Left cardiac atrium (tissue), 4 donors: ENCODE measurements at regions not wholly inside any gene's neighbourhood (a gene's known extent, or its start where the extent isn't known, plus 50 kb on each side); places are given as distances from the start of the nearest gene placed in this dataset.
A peak's percentile ranks its signal among the peaks of the same experiment; 100 is the strongest.

Source experiments
- ATAC-seq, 2 donors: fragments of 200-7000 bp; cut with Tn5 transposase; one replicate each; pipeline ENCODE4 v1.9.1; 2020; ENCODE audit warnings: mild to moderate bottlenecking in 2 of 2, moderate library complexity in 2 of 2
- DNase-seq: peaks from one replicate; pipeline ENCODE4 v3.0.0-alpha.2; 2020
- intact Hi-C, 2 donors: fragments of 100-400 bp; cut with DNase I; formaldehyde crosslinking; loops; one replicate each; pipeline versions ENCODE4 v1.14.1 to v1.15.1; 2022 to 2023
- donor health status: DM: no; HTN: yes; CAD: no.
- donor health status: DM: no; HTN: yes; CAD: no; lungs with severe emphysema.
- donor health status: DM: yes; HTN: yes; CAD: no.
- donor health status: Dilated cardiomyopathy.

DNA sequence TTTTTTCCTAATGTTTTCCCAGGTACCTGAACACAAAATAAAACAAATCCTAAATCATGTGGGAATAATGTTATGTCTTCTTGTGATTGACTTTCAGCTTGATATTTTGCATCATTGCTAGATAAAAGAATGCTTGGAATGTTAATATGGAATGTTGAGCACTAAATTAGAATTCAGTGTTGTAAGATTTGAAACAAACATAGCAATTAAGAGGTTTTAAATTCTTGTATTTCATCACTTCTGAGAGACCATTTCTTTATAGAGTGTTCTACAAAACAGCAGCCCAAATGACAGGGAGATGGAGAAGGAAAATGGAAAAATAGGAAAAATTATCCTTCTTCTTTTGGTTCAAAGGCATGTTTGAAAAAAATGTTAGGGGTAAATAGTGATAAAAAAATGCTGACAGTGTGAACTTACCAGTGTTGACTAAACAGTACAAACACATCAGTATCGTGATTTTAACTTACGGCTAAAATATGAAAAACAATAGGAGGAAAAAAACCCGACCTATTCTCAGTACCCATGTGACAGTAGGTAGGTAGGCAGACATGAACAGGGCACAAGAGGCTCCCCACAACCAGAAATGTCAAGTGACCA lies 102.6 kb upstream of the PDE5A start:
- ATAC-seq (no peak), DNase-seq (no peak)
- intact Hi-C loops, result no loop called here

DNA sequence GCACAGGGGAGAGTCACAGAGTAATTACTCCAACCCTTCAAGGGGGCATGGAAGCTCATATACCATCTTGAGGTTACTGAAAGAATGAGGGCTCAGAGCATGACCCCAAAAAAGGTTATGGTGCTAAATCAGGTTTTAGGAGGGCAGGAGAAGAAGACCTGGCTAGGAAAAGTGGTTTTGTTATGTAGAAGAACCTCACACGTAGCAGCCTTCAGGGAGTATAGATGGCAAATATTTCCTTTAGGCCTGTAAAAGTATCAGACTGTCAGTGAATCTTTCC lies 102.0 kb upstream of the PDE5A start:
- no peak for ATAC-seq
- intact Hi-C loops, result no loop called here
- DNase-seq, result no peak

DNA sequence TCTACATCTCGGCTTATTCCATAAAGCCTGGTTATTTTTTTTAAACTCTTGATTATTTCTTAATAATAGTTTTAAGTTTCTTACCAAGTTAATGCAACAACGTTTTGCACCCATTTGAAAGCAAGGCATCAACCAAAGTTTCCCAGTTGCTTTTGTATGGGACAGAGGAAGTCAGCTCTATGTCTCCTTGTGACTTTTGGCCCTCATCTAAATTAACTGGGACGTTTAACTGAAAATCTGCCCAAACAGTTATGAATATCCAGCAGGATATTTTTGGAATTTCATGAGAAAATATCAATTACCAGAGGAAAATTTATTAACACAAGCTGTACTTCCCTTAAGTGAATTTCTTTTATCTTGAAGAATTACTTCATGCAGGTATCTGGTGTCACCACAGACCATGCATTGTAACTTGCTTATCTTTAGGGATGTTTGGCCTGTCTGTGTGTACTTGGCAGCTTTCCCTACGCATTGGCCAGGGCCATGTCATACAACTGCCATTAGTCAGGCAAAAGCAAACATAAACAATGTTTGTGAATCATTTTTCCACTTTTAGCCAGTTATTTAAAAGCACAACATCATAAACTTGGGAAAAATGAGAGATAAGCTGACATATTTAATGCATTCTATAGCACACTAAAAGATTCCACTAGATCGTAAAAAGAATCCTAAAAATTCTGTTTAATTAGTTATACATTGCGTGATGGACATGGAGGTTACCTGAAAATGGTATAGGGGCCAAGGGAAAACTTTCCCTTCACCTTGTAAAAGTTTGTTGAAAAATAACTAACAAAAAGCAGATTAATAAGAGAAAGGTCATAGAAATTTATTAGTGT lies 101.4 kb upstream of the PDE5A start:
- intact Hi-C loops, result no loop called here
- DNase-seq (peak; percentile 36), ATAC-seq (peak in 1 of 2 donors; percentile 77)

DNA sequence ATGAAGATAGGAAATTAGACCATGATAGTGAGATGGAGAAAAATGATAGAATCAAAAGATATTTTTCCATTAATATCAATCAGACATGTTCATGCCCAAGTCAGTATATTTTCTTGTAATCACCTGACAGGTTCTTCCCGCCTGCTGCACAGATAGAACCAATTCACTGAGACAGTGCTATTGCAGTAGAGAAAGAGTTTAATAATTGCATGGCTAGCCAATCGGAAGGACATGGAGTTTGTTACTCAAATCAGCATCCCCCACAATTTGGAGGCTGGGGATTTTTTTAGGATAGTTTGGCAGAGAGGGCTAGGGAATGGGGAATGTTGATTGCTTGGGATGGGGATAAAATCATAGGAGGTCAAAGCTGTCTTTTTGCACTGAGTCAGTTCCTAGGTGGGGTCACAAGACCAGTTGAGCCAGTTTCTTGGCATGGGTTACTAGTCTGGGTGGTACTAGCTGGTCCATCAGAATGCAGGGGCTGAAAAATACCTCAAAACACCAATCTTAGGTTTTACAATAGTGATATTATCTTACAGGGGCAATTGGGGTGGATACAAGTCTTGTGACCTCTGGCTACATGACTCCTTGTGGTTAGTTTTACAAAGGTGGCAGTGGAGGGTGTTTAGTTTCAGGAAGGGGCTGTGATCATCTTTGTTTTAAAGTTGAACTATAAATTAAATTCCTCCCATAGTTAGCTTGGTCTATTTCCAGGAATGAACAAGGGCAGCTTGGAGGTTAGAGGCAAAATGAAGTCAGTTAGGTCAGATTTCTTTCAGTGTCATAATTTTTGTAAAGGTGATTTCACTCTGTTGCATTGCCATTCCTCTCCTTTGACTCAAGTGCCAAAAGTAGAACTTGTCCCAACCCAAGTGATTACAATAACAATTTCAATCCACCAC lies 100.3 kb upstream of the PDE5A start:
- ATAC-seq, result no peak
- no peak for DNase-seq
- intact Hi-C loops, result no loop called here

DNA sequence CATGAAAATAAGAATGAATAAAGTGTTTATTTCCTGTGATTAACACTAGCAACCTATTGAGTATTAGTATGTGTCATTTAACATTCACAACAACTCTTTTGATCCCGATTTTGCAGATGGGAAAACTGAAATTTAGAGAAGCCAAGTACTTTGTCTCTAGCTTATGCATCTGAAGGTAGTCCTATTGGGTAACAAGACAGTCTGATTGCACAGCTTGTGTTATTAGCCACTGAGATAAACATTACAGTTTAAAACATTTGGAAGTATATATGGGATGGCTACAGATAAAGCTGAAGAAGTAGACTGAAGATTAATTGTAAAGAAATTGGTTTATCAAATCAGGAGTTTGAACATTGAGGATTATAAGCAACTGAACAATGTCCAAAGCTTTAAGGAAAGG lies 99.6 kb upstream of the PDE5A start:
- intact Hi-C loops, result no loop called here
- DNase-seq (no peak), ATAC-seq (no peak)

DNA sequence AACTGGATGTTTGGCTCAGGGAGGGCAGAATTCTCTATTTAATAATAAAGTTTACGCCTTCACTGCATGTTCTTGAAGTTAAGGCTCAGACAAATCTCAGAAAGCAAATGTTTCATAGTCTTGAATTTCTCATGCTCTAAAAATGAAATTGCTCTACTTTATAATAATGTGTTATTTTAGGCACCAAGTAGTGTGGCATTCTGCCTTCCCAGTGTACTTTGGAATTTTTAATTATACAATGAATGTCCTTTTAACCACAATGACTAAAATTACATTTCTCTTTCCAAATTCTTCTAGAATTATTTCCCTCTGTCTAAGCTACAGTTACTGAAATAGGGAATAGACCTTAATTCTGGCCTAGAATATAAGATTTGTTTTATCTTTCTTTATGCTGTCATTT lies 97.9 kb upstream of the PDE5A start:
- no peak for DNase-seq
- intact Hi-C loops, result no loop called here
- ATAC-seq, result peak; percentile 41 to 49

DNA sequence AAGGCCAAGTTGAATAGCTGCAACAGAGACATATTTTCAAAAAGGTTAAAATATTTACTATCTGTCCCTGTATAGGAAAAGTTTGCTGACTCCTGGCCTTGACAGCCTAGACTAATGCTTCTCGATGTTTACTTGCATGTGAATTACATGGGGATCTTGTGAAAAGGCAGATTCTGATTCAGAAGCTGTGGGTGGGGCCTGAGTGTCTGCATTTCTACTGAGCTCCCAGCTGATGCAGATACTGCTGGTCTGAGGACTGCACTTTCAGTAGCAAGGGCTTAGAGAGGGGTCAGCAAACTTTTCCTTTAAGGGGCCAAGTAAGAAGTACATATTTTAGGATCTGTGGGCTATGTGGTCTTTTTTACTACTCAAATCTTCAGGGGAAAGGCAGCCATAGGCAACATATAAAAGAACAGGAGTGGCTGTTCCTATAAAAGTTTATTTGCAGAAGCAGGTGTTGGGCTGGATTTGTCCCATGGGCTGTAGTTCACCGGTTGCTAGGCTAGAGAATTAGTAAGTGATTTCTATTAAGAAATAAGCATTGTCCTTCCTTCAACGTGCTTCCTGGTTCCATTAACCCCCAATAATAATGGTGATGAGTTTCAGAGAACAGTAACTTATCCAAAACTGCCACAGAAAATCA lies 97.2 kb upstream of the PDE5A start:
- DNase-seq, result no peak
- ATAC-seq, result peak; percentile 38 to 74
- intact Hi-C loops, result no loop called here

DNA sequence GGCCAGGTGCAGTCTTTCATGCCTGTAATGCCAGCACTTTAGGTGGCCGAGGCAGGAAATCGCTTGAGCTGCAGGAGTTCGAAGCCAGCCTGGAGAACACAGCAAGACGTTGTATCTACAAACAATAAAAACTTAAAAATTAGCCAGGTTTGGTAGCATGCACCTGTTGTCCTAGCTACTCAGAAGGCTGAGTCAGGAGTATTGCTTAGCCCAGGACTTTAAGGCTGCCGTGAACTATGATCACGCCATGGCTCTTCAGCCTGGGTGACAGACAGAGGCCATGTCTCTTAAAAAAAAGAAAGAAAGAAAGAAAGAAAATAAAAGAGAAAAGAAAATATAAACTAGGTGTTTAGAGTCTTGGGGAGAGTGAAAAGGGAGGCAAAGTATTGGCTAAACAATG lies 96.4 kb upstream of the PDE5A start:
- ATAC-seq (no peak), DNase-seq (no peak)
- intact Hi-C loops, result no loop called here

DNA sequence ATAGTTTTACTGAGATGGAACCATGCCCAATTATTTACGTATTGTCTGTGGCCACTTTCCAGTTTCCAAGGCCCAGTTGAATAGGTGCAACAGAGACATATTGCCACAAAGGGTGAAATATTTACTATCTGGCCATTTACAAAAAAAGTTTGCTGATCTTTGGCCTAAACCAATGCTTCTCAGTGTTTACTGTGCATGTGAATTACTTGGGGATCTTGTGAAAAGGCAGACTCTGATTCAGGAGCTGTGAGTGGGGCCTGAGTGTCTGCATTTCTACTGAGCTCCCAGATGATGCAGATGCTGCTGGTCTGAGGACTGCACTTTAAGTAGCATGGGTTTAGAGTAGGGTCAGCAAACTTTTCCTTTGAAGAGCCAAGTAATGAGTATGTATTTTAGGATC lies 94.1 kb upstream of the PDE5A start:
- ATAC-seq (no peak), DNase-seq (no peak)
- intact Hi-C loops, result no loop called here

DNA sequence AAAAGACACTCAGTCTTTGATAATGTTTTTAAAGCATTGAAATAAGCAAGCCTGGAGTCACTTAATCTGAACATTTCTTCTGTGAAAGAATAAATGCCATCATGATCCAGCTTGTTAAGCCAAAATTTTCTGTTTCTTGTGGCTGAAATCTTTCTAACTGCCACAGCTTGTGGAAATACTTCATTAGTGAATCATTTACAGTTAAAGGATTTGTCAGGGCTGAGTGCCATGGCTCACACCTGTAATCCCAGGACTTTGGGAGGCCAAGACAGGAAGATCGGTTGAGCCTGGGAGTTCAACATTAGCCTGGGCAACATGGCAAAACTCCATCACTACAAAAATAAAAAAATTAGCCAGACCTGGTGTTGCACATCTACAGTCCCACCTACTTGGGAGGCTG lies 93.3 kb upstream of the PDE5A start:
- DNase-seq, result no peak
- intact Hi-C loops, result no loop called here
- ATAC-seq, result no peak

DNA sequence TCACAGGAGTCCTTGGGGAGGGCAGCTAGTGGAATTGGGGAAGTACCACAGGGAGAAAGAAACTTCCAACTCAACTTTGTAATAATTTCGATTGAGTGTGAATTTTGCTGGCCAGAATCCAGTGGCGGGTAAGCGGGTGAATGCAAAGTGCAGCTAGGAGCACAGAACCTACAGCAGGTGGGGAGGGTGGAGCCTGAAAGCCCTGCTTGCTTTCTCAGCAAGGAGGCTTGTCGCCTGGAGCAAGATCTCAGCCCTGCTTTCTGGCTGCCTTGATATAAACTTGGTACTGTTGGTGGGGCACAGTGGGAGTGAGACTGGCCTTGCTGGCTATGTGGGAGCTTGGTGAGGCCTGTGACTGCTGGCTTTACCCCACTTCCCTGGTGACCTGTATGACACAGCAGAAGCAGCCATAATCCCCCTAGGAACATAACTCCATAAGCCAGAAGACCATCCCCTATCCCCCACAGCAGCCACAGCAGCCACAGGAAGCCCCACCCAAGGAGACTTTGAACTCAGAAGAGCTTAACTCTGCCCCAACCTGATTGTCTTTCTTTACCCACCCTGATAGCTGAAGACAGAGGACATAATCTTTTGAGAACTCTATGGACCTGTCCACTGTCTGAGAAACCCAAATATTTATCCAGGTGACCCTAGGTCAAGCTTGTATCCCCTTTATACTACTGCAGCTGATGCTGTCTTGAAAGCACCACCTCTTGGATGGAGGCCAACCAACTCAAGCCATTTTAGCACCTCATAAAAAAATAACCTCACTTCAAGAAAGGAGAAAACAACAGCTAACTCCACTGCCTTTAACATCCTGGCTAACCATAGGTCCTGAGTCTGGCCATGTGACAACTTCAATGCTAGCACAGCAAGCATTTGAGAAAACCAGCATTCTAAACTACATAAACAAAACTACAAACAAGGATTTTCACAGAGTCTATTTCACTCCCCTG lies 87.2 kb upstream of the PDE5A start:
- ATAC-seq (no peak), DNase-seq (no peak)
- intact Hi-C loops, result no loop called here

DNA sequence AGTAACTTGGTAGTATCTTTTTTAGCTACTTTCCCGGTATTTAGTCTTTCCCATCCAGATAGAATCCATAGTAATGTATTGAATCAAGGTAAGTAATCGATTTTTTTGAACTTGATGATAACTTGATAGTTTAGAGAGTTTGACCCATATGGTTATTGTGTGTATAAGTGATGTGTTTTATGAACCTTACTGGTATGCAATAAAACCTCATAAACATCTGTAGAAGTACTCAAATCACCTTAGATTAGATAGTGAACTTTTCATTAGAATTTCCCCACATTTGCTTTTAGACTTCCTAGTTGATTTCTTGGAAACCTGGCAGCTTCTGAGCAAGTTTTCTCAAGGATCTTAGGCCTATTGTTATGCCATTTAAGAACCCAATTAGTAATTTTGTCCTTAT lies 80.8 kb upstream of the PDE5A start:
- no peak for DNase-seq
- no peak for ATAC-seq
- intact Hi-C loops, result no loop called here

DNA sequence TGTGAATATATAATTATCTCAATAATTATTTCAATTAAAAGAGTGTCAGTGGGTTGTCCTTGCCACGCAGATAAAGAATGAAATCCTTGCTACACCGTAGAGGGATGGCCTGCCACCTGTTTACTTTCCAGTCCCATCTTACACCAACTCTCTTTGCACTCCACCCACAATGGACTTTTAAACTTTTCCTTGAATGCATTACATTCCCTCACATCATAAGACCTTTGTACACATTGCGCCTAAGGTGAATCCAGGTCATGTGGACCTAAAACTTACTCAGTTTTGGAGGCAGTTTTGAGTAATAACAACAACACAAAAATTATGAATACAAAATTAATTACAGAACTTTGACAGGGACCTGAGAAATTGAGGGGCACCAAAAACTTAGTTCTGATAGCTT lies 78.7 kb upstream of the PDE5A start:
- no peak for DNase-seq
- intact Hi-C loops, result no loop called here

DNA sequence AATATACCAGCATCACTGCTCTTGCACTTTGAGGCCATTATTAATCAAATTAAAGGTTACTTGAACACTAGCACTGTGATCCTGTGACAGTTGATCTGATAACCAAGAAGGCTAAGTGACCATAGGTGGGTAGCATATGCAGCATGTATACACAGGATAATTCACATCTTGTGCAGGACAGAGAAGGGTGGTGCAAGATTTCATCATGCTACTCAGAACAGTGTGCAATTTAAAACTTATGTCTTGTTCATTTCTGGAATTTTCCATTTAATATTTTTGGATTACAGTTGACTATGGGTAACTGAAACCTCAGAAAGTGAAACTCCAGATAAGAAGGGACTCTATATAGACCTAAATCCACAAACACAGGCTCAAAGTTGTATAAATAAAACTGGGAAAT lies 78.2 kb upstream of the PDE5A start:
- intact Hi-C loops, result no loop called here
- no peak for DNase-seq
- ATAC-seq, result no peak

More for the DNA sequence above, 78.7 kb upstream of the PDE5A start:
- no peak for ATAC-seq

DNA sequence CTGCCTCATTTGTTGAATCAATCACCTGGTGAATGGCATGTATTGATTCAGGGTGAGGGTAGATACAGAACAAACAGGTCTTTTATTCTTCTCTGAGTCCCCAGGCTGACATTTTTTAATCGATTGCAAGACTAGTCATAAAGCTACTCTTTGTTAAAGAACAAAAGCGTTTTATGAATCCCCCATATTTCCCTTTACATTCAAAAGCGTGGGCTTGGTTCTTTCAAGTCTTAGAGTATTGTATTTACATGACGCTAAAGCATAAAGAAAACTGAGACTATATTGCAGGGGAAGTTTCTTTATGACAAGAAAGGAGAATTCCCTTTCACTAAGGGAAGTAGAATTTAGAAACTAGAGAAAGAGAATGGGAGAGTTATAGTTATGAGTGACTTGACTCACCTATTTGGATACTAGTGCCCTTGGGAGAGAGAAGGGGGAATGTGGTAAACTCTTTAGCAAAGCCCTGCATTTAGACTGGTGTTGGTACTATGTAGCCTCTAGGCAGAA lies 69.3 kb upstream of the PDE5A start:
- intact Hi-C loops, result no loop called here
- no peak for ATAC-seq
- DNase-seq, result no peak

DNA sequence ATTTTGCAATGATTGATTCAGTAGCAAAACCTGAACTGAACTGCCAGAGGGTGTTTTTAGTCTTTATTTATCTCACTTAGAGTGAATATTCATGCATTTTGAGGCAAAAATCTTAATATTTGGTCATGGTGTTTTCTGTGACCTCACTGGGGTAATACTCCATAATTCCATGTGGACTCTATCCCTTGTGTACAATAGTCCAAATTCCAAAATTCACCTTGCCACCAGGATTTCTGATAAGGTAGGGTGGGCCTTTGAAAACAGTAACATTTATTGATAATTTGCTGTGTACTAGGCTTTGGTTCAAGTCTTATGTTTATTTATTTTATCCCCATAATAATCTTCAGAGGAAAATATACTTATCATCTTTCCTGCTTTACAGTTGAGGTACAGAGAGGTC lies 68.4 kb upstream of the PDE5A start:
- no peak for DNase-seq
- intact Hi-C loops, result no loop called here
- no peak for ATAC-seq

DNA sequence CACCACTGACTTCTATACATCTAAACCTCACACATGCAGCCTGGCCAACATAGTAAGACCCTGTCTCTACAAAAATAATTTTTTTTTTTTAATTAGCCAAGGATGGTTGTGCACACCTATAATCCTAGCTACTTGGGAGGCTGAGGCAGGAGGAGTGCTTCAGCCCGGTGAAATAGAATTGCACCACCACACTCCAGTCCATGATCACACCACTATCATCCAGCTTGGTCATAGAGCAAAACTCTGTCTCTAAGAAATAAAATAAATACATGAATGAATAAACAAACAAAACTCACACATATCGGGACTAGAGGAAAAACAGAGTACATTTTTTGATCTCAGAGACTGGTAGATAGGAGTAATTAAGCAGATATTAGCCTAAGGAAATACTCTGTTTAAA lies 66.6 kb upstream of the PDE5A start:
- intact Hi-C loops, result no loop called here
- DNase-seq, result no peak
- no peak for ATAC-seq

DNA sequence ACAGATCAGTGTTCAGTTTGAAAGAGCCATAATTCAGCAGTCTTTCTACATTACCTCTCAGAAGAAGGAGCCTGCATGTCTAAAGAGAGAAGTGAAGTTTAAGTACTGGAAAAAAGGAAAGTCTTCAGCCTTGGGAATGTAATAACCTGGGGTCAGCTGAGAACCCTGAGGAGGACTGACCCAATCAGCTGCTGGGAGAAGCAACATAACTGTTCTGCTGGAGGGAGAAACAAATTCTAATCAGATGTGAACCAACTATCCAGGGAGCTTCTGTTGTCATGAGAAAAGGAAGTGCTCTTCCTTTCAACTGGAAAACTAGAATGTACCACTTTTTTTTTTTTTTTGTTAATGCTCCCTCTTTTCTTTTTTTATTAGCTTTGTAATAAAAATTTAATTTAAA lies 64.5 kb upstream of the PDE5A start:
- DNase-seq, result no peak
- intact Hi-C loops, result loop anchor here in 1 of 2 donors (5.0 kb wide), 1 partner anchor 94 kb away; no protein-coding TSS in a partner anchor
- peak in 1 of 2 donors; percentile 46 for ATAC-seq
